Kidney glomerular epithelial cell (primary cell): ENCODE measurements at regions not wholly inside any gene's neighbourhood (a gene's known extent, or its start where the extent isn't known, plus 50 kb on each side); places are given as distances from the start of the nearest gene placed in this dataset.
A peak's percentile ranks its signal among the peaks of the same experiment; 100 is the strongest.

Experiments
- DNase-seq: peaks from one replicate; lab custom pipeline; 2025; lab: John Stamatoyannopoulos, UW

- DNase-seq, result no peak
Measured at GRCh38 chr2:41779888-41780287, 267.9 kb upstream of the PKDCC start.

GRCh38 chr2:41782306-41783158 is 265.3 kb upstream of the PKDCC start:
- DNase-seq, result peak; percentile 47

- DNase-seq, result no peak
Measured at GRCh38 chr2:41784496-41784895, 263.3 kb upstream of the PKDCC start.

GRCh38 chr2:41785251-41786022 is 262.4 kb upstream of the PKDCC start:
- DNase-seq, result no peak

- peak; percentile 22 for DNase-seq
Measured at GRCh38 chr2:41791523-41791922, 256.3 kb upstream of the PKDCC start.

GRCh38 chr2:41803361-41803760 is 244.5 kb upstream of the PKDCC start:
- no peak for DNase-seq

GRCh38 chr2:41806286-41806685 is 241.5 kb upstream of the PKDCC start:
- peak; percentile 53 for DNase-seq

- DNase-seq, result no peak
Measured at GRCh38 chr2:41821167-41821566, 226.7 kb upstream of the PKDCC start.

- peak; percentile 16 for DNase-seq
Measured at GRCh38 chr2:41826921-41827320, 220.9 kb upstream of the PKDCC start.

GRCh38 chr2:41827354-41827971 is 220.4 kb upstream of the PKDCC start:
- DNase-seq, result no peak

GRCh38 chr2:41828052-41828643 is 219.7 kb upstream of the PKDCC start:
- peak; percentile 78 for DNase-seq

- DNase-seq, result peak; percentile 11
Measured at GRCh38 chr2:41829052-41829451, 218.8 kb upstream of the PKDCC start.

- no peak for DNase-seq
Measured at GRCh38 chr2:41830600-41830999, 217.2 kb upstream of the PKDCC start.

GRCh38 chr2:41832218-41832617 is 215.6 kb upstream of the PKDCC start:
- DNase-seq, result no peak

GRCh38 chr2:41835401-41835800 is 212.4 kb upstream of the PKDCC start:
- DNase-seq, result no peak

- DNase-seq, result peak; percentile 3
Measured at GRCh38 chr2:41836948-41837347, 210.9 kb upstream of the PKDCC start.

- no peak for DNase-seq
Measured at GRCh38 chr2:41837610-41838009, 210.2 kb upstream of the PKDCC start.

- DNase-seq, result peak; percentile 97
Measured at GRCh38 chr2:41840702-41841551, 206.9 kb upstream of the PKDCC start.

- DNase-seq, result no peak
Measured at GRCh38 chr2:41846962-41847361, 200.9 kb upstream of the PKDCC start.

GRCh38 chr2:41847744-41848441 is 199.9 kb upstream of the PKDCC start:
- DNase-seq, result no peak

- DNase-seq, result no peak
Measured at GRCh38 chr2:41851554-41851953, 196.3 kb upstream of the PKDCC start.
